ENCODE measurements at regions not wholly inside any gene's neighbourhood (a gene's known extent, or its start where the extent isn't known, plus 50 kb on each side); places are given as distances from the start of the nearest gene placed in this dataset.
"Not testable (repeated sequence)": the region's sequence is repeated elsewhere in the genome, so short reads cannot be mapped to it uniquely, and the experiment has no call there.

GRCh38 chr6:19608546-19608945, 228.6 kb upstream of the ID4 start:
- POLR2A ChIA-PET (ENCODE audit: unreplicated experiment): no interaction called here
- TF ChIP-seq CTCF (conservative IDR thresholded peaks at IDR 0.05; ENCODE audit: low read depth, low read length) (no peak), EZH2 (IDR thresholded peaks at IDR 0.05; ENCODE audit: low read length, unreplicated experiment) (no peak), EZH2phosphoT487 (IDR thresholded peaks at IDR 0.05; ENCODE audit: borderline replicate concordance, low read length) (no peak)
- BruUV-seq (replicated peaks): no TSS peak
- H3K4me3 ChIP-seq (ENCODE audit: low read length): no peak overlapping the region
- intact Hi-C loops (cut with micrococcal nuclease): no loop called here
- H3K27me3 ChIP-seq (ENCODE audit: low read length): no peaks in the 10 kb centered on the region
- CTCF ChIA-PET: no interaction called here
- H3K9me3 ChIP-seq (ENCODE audit: low read length): no peaks in the 10 kb centered on the region
- no peak overlapping the region for H3K4me2 ChIP-seq (ENCODE audit: low read length)
- H4K20me1 ChIP-seq (ENCODE audit: low read length): no peaks in the 10 kb centered on the region
- H2AFZ ChIP-seq (ENCODE audit: low read length): no peak overlapping the region
- no peaks in the 10 kb centered on the region for H3K4me1 ChIP-seq (ENCODE audit: insufficient read depth, low read length)
- no peak overlapping the region for H3K27ac ChIP-seq (ENCODE audit: low read length)
- H3K79me2 ChIP-seq (ENCODE audit: low read length): no peaks in the 10 kb centered on the region
- ATAC-seq: no peak
- H3F3A ChIP-seq (ENCODE audit: low read length, unreplicated experiment): no peaks in the 10 kb centered on the region
- H3K9ac ChIP-seq (ENCODE audit: low read length): no peak overlapping the region
- no peaks in the 10 kb centered on the region for H3K36me3 ChIP-seq (ENCODE audit: low read depth, low read length)
- no peak for DNase-seq
- H3K9me2 ChIP-seq (replicated peaks; ENCODE audit: low read length): no peaks in the 10 kb centered on the region

DNA sequence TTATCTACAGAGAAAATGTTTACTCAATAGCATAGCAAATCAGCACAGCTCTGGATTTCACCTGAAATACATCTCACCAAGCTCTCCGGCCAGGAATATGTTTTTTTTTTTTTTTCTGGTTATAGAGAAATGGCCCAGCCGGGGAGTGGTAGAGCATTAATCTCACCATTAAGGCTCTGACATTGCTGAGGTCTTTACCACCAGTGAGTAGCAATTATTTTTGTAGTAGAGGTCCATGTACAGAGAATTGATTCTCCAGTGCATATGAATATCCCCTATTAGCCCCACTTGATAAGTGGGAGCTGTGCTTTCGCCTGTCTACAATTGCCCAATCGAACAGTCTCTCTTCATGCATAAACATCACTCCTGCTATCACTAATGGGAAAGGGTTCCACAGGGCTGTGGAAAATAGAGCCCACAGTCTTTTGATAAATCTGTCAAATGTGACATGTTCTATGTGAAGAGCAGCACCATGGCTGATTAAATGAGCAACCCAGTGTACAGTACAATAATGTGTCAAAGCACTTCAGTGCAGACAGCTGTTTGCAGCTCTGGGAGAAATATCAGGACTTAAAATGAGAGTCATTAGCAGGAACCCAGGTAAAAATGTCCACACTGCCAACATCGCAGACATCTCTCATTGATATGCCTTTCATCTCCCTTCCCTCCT, 227.1 kb upstream of the ID4 start:
- no peaks in the 10 kb centered on the region for H3F3A ChIP-seq (ENCODE audit: low read length, unreplicated experiment)
- POLR2A ChIA-PET (ENCODE audit: unreplicated experiment): no interaction called here
- BruUV-seq (replicated peaks): no TSS peak

GRCh38 chr6:19612672-19613466, 224.3 kb upstream of the ID4 start:
- H3K27ac ChIP-seq (ENCODE audit: low read length); H3K79me2 ChIP-seq (ENCODE audit: low read length); H3K9me2 ChIP-seq (replicated peaks; ENCODE audit: low read length); H3K9ac ChIP-seq (ENCODE audit: low read length); H4K20me1 ChIP-seq (ENCODE audit: low read length); H3K36me3 ChIP-seq (ENCODE audit: low read depth, low read length); POLR2A ChIA-PET (ENCODE audit: unreplicated experiment); ATAC-seq; DNase-seq; H3K9me3 ChIP-seq (ENCODE audit: low read length); H3K27me3 ChIP-seq (ENCODE audit: low read length); intact Hi-C loops (cut with micrococcal nuclease); H3K4me1 ChIP-seq (ENCODE audit: insufficient read depth, low read length); CTCF ChIA-PET; BruUV-seq (replicated peaks); H3F3A ChIP-seq (ENCODE audit: low read length, unreplicated experiment); H3K4me2 ChIP-seq (ENCODE audit: low read length); H3K4me3 ChIP-seq (ENCODE audit: low read length); H2AFZ ChIP-seq (ENCODE audit: low read length): not testable (repeated sequence)

More for the DNA sequence above, 227.1 kb upstream of the ID4 start:
- Histone ChIP-seq H3K79me2 (ENCODE audit: low read length) (no peaks in the 10 kb centered on the region), H3K4me3 (ENCODE audit: low read length) (no peak overlapping the region), H3K4me1 (ENCODE audit: insufficient read depth, low read length) (no peaks in the 10 kb centered on the region), H3K9ac (ENCODE audit: low read length) (no peak overlapping the region), H3K9me3 (ENCODE audit: low read length) (no peaks in the 10 kb centered on the region), H4K20me1 (ENCODE audit: low read length) (no peaks in the 10 kb centered on the region), H2AFZ (ENCODE audit: low read length) (no peak overlapping the region), H3K9me2 (replicated peaks; ENCODE audit: low read length) (no peaks in the 10 kb centered on the region), H3K27me3 (ENCODE audit: low read length) (no peaks in the 10 kb centered on the region), H3K27ac (ENCODE audit: low read length) (no peak overlapping the region), H3K36me3 (ENCODE audit: low read depth, low read length) (no peaks in the 10 kb centered on the region), H3K4me2 (ENCODE audit: low read length) (no peak overlapping the region)
- CTCF ChIA-PET: no interaction called here
- ATAC-seq: no peak
- DNase-seq: no peak
- intact Hi-C loops (cut with micrococcal nuclease): no loop called here
- TF ChIP-seq EZH2 (IDR thresholded peaks at IDR 0.05; ENCODE audit: low read length, unreplicated experiment): no peak
- no peak for TF ChIP-seq EZH2phosphoT487 (IDR thresholded peaks at IDR 0.05; ENCODE audit: borderline replicate concordance, low read length)
- no peak for TF ChIP-seq CTCF (conservative IDR thresholded peaks at IDR 0.05; ENCODE audit: low read depth, low read length)

Data from PC-3 (cell line).